SU-DHL-6 (cell line): ENCODE measurements at regions not wholly inside any gene's neighbourhood (a gene's known extent, or its start where the extent isn't known, plus 50 kb on each side); places are given as distances from the start of the nearest gene placed in this dataset.

Experiments
- CTCF ChIP-seq: fragments of 200-600 bp; sonication (generic); IDR thresholded peaks from one replicate; pipeline ENCODE4 v1.5.1; 2017; ENCODE audit warnings: antibody characterized with exemption, mild to moderate bottlenecking, low read length, moderate library complexity; ENCODE audit not compliant: insufficient read depth, poor library complexity, severe bottlenecking
- EZH2phosphoT487 ChIP-seq: fragments of 200-600 bp; sonication (generic), shearing (Covaris generic); conservative IDR thresholded peaks from 2 replicates; pipeline ENCODE4 v1.6.1; 2018; ENCODE audit warnings: mild to moderate bottlenecking, antibody characterized with exemption, low read length, moderate library complexity, mixed read lengths

- TF ChIP-seq CTCF = no peak
- no peak for TF ChIP-seq EZH2phosphoT487
Observed at GRCh38 chr7:66514050-66514449, 114.6 kb upstream of the KCTD7 start.
